ENCODE measurements at regions not wholly inside any gene's neighbourhood (a gene's known extent, or its start where the extent isn't known, plus 50 kb on each side); places are given as distances from the start of the nearest gene placed in this dataset.

GRCh38 chr9:20187318-20187717 is 398.5 kb upstream of the SLC24A2 start:
- no peak for TF ChIP-seq CTCF (IDR thresholded peaks at IDR 0.05)
- no peak for TF ChIP-seq POLR2A (IDR thresholded peaks at IDR 0.05)
- no peak for TF ChIP-seq POLR2AphosphoS5 (IDR thresholded peaks at IDR 0.05)
- no peak for TF ChIP-seq EP300 (IDR thresholded peaks at IDR 0.05)

Measured in stomach (tissue), 4 donors.